BE2C (cell line): ENCODE measurements at regions not wholly inside any gene's neighbourhood (a gene's known extent, or its start where the extent isn't known, plus 50 kb on each side); places are given as distances from the start of the nearest gene placed in this dataset.

Experiments used
- DNase-seq: peaks from one replicate; pipeline ENCODE4 v3.0.0-alpha.2; 2020
- H3K27me3 ChIP-seq: fragments of 250-450 bp; sonication (Bioruptor Pico); 2 replicates; pipeline ENCODE4 v1.5.1; 2020; ENCODE audit warnings: mild to moderate bottlenecking
- H3K36me3 ChIP-seq: fragments of 250-450 bp; sonication (Bioruptor Pico); 2 replicates; pipeline ENCODE4 v1.5.1; 2020; ENCODE audit warnings: mild to moderate bottlenecking
- H3K4me1 ChIP-seq: fragments of 250-450 bp; sonication (Bioruptor Pico); 2 replicates; pipeline ENCODE4 v1.5.1; 2020
- H3K4me3 ChIP-seq: 2 replicates; pipeline ENCODE4 v1.5.1; 2011; ENCODE audit warnings: low read depth, low read length
- H3K9me3 ChIP-seq: fragments of 250-450 bp; sonication (Bioruptor Pico); 2 replicates; pipeline ENCODE4 v1.5.1; 2020
- TF ChIP-seq, protein P1 (sequence below): IDR thresholded peaks from 2 replicates; pipeline ENCODE4 v1.5.1; 2012; ENCODE audit warnings: mild to moderate bottlenecking, low read depth, low read length

DNA sequence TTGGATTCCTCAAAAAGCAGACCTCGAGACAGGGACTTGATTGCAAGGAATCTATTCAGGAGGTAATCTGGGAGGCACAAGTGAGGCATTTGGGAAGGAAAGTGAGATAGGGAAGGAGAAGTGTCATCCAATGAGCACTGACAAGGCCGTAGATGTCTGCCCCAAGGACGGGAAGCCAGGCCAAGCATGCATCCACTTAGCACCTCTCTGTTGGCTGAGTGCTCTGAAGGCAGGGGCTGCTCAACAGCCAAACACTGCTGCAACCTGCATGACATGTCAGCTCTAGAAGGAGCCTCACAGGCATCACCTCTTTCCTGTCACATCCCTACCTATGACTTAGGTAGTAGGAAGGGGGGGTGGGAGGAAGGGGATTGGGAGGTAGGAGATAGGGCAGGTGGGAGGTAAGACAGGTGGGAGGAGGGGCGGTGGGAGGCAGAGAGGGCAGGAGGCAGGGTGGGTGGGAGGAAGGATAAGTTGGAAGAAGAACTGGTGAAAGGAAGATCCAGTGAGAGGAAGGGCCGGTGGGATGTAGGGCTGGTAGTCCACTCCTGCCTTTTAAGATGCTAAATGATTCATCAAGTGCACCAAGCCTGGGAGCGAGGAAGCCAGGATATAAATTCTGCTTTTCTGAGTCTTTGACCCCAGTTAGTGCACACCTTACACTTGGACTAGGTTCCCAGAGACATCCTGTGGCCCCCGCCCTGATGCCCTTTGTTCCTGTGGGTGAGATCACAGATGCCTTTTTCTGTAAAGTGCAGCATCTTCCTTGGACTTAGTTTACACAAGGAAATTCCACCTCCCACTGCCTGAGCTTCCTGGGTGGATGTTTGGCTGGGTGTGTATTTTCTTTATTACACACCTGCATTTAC is 83.8 kb upstream of the NXT1 start:
- Histone ChIP-seq H3K4me1 (no peaks in the 10 kb centered on the region), H3K9me3 (no peaks in the 10 kb centered on the region), H3K4me3 (no peak overlapping the region), H3K27me3 (no peaks in the 10 kb centered on the region), H3K36me3 (no peaks in the 10 kb centered on the region)
- TF ChIP-seq, protein P1, sequence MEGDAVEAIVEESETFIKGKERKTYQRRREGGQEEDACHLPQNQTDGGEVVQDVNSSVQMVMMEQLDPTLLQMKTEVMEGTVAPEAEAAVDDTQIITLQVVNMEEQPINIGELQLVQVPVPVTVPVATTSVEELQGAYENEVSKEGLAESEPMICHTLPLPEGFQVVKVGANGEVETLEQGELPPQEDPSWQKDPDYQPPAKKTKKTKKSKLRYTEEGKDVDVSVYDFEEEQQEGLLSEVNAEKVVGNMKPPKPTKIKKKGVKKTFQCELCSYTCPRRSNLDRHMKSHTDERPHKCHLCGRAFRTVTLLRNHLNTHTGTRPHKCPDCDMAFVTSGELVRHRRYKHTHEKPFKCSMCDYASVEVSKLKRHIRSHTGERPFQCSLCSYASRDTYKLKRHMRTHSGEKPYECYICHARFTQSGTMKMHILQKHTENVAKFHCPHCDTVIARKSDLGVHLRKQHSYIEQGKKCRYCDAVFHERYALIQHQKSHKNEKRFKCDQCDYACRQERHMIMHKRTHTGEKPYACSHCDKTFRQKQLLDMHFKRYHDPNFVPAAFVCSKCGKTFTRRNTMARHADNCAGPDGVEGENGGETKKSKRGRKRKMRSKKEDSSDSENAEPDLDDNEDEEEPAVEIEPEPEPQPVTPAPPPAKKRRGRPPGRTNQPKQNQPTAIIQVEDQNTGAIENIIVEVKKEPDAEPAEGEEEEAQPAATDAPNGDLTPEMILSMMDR: no peak
- DNase-seq: no peak

DNA sequence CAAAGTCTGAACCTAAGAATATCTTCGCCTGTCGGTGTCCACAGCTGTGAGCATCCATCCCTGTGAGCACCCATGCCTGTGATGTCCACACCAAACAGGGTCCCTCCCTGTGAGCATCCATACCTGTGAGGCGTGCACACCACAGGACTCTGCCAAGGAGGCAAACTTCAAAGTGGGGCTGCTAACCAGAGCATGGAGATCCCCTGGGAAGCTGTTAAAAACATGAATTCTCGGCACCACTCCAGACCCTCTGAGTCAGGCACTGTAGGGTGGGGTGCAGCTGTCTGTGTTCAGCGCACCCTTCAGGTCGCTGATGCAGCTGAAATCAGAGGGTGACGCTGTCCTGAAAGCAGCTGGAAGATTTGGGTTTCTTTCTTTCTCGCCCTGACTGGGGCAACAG is 85.4 kb upstream of the NXT1 start:
- H3K9me3 ChIP-seq: no peaks in the 10 kb centered on the region
- H3K4me3 ChIP-seq: no peak overlapping the region
- no peak for DNase-seq
- no peaks in the 10 kb centered on the region for H3K36me3 ChIP-seq
- H3K4me1 ChIP-seq: no peaks in the 10 kb centered on the region
- TF ChIP-seq, protein P1: no peak
- no peaks in the 10 kb centered on the region for H3K27me3 ChIP-seq

DNA sequence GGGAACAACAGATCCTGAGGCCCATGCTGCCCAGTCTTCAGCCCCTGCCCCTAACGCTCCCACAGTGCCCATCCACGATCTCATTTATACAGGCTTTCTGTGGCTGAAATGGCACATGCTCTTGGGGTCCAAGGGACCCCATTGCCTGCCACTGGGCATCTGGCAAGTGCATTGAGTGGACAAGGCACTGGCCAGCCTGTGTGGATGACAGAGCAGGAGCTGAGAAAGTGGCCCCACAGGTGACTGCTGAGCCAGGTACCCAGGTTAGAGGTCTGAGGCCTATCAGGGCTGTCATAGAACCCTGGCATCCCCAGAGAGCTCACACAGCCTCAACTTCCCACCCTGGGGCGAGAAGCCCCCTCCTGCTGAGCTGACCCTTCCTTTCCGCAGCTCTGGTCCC is 86.0 kb upstream of the NXT1 start:
- Histone ChIP-seq H3K9me3 (no peaks in the 10 kb centered on the region), H3K4me3 (no peak overlapping the region), H3K36me3 (no peaks in the 10 kb centered on the region), H3K27me3 (no peaks in the 10 kb centered on the region), H3K4me1 (no peaks in the 10 kb centered on the region)
- TF ChIP-seq, protein P1: no peak
- no peak for DNase-seq

DNA sequence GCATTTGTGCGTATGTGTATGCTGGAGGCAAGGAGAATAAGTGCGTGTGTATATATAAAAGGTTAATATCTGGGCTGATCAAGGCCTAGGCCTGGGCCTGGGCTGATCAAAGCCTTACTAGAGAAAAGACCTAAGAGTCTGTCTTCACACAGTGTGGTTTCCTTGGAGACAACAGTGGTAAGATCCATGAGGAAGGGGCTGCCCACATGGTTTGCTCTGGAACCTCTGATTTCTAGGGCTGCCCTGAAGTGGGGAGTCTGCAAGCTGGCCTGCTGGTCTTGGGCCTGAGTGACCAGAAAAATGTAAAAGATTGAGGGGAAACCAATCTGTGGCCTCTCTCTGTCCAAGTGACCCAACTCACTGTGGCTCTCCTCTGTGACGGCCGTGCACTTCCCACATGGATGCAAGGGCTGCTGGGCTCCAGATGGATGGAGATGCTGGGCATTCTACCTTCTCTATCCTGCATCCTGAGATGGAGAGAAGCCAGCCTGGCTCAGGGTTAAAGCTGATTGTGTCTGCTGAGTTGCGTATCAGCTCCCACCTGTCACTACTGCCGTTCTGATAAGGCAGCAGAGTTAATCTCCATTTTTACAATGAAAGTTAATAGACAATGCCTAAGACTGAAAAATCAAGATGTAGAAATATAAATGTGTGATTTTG is 90.3 kb upstream of the NXT1 start:
- DNase-seq: no peak
- Histone ChIP-seq H3K4me1 (no peaks in the 10 kb centered on the region), H3K27me3 (no peaks in the 10 kb centered on the region), H3K9me3 (no peaks in the 10 kb centered on the region), H3K4me3 (no peak overlapping the region), H3K36me3 (no peaks in the 10 kb centered on the region)
- TF ChIP-seq, protein P1: no peak

DNA sequence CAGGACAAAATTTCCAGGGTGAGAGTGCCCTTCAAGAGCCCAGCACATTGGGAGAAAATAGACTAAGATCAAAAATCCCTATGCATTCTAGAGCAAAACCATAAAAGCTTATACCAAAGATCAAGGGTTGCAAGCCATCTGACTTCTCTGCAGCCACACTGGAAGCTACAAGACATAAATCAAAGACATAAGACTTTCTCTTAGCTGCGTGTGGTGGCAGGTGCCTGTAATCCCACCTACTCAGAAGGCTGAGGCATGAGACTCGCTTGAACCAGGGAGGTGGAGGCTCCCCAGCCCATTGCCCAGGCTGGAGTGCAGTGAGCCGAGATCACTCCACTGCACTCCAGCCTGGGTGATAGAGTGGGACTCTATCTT is 91.9 kb upstream of the NXT1 start:
- Histone ChIP-seq H3K4me3 (no peak overlapping the region), H3K4me1 (no peaks in the 10 kb centered on the region), H3K27me3 (no peaks in the 10 kb centered on the region), H3K36me3 (no peaks in the 10 kb centered on the region), H3K9me3 (no peaks in the 10 kb centered on the region)
- TF ChIP-seq, protein P1: no peak
- no peak for DNase-seq
